ENCODE measurements at regions not wholly inside any gene's neighbourhood (a gene's known extent, or its start where the extent isn't known, plus 50 kb on each side); places are given as distances from the start of the nearest gene placed in this dataset.
"Not testable (repeated sequence)": the region's sequence is repeated elsewhere in the genome, so short reads cannot be mapped to it uniquely, and the experiment has no call there.

GRCh38 chr5:104327801-104328200, 765.2 kb upstream of the NUDT12 start:
- TF ChIP-seq CTCF (IDR thresholded peaks at IDR 0.05; ENCODE audit: insufficient read depth, low read length, poor library complexity, severe bottlenecking), result no peak
- Histone ChIP-seq H3K27me3 (ENCODE audit: control insufficient read depth, insufficient read depth, low read length) (no peaks in the 10 kb centered on the region), H3K4me3 (ENCODE audit: low read depth, low read length) (no peak overlapping the region), H3K36me3 (ENCODE audit: control insufficient read depth, insufficient read depth, low read length) (no peaks in the 10 kb centered on the region)
- no peak for DNase-seq (ENCODE audit: low read depth)

GRCh38 chr5:104326966-104327365, 764.4 kb upstream of the NUDT12 start:
- Histone ChIP-seq H3K36me3 (ENCODE audit: control insufficient read depth, insufficient read depth, low read length) (no peaks in the 10 kb centered on the region), H3K4me3 (ENCODE audit: low read depth, low read length) (no peak overlapping the region), H3K27me3 (ENCODE audit: control insufficient read depth, insufficient read depth, low read length) (no peaks in the 10 kb centered on the region)
- TF ChIP-seq CTCF (IDR thresholded peaks at IDR 0.05; ENCODE audit: insufficient read depth, low read length, poor library complexity, severe bottlenecking), result no peak
- DNase-seq (ENCODE audit: low read depth), result no peak

GRCh38 chr5:104325356-104325755, 762.8 kb upstream of the NUDT12 start:
- DNase-seq (ENCODE audit: low read depth), result no peak
- no peak overlapping the region for H3K4me3 ChIP-seq (ENCODE audit: low read depth, low read length)
- H3K27me3 ChIP-seq (ENCODE audit: control insufficient read depth, insufficient read depth, low read length), result no peaks in the 10 kb centered on the region
- no peak for TF ChIP-seq CTCF (IDR thresholded peaks at IDR 0.05; ENCODE audit: insufficient read depth, low read length, poor library complexity, severe bottlenecking)
- no peaks in the 10 kb centered on the region for H3K36me3 ChIP-seq (ENCODE audit: control insufficient read depth, insufficient read depth, low read length)

GRCh38 chr5:104316676-104317075, 754.1 kb upstream of the NUDT12 start:
- not testable (repeated sequence) for H3K36me3 ChIP-seq (ENCODE audit: control insufficient read depth, insufficient read depth, low read length); DNase-seq (ENCODE audit: low read depth); H3K4me3 ChIP-seq (ENCODE audit: low read depth, low read length); H3K27me3 ChIP-seq (ENCODE audit: control insufficient read depth, insufficient read depth, low read length)

GRCh38 chr5:104312481-104312880, 749.9 kb upstream of the NUDT12 start:
- Histone ChIP-seq H3K27me3 (ENCODE audit: control insufficient read depth, insufficient read depth, low read length) (no peaks in the 10 kb centered on the region), H3K36me3 (ENCODE audit: control insufficient read depth, insufficient read depth, low read length) (no peaks in the 10 kb centered on the region), H3K4me3 (ENCODE audit: low read depth, low read length) (no peak overlapping the region)
- TF ChIP-seq CTCF (IDR thresholded peaks at IDR 0.05; ENCODE audit: insufficient read depth, low read length, poor library complexity, severe bottlenecking), result no peak
- no peak for DNase-seq (ENCODE audit: low read depth)

- Histone ChIP-seq H3K4me3 (ENCODE audit: low read depth, low read length) (no peak overlapping the region), H3K27me3 (ENCODE audit: control insufficient read depth, insufficient read depth, low read length) (no peaks in the 10 kb centered on the region), H3K36me3 (ENCODE audit: control insufficient read depth, insufficient read depth, low read length) (no peaks in the 10 kb centered on the region)
- TF ChIP-seq CTCF (IDR thresholded peaks at IDR 0.05; ENCODE audit: insufficient read depth, low read length, poor library complexity, severe bottlenecking), result no peak
- DNase-seq (ENCODE audit: low read depth), result no peak
Measured at GRCh38 chr5:104305602-104306001, 743.0 kb upstream of the NUDT12 start.
